ENCODE measurements at regions not wholly inside any gene's neighbourhood (a gene's known extent, or its start where the extent isn't known, plus 50 kb on each side); places are given as distances from the start of the nearest gene placed in this dataset.

DNA sequence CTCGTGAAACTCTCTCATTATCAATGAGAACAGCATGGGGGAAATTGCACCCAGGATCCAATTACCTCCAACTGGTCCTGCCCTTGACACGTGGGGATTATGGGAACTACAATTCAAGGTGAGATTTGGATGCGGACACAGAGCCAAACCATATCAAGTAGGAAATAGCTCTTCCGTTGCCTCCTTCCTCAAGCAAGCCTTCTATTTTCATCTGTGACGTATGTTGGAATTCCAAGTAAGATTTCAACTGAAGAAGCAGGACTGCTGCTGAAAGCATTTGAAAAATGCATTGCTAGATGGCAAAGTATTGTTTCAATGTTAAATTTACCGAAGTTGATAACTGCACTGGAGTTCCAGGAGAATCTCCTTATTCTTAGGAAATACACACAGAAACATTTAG lies 178.1 kb upstream of the GALNT17 start:
- in situ Hi-C loops (cut with MboI; ENCODE audit: low sequenced_read_pairs): no loop called here

DNA sequence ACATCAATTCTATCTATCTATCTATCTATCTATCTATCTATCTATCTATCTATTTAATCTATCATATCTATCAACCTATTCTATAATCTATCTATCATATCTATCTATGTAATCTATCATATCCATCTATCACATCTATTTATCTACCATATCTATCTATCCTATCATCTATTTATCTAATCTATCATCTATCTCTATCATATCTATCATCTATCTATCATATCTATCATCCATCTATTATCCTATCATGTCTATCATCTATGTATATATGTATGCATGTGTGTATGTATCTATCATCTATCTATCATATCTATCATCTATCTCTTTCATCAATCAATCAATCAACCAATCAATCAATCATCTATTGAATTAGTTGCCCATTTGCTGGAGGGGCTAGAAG lies 159.3 kb upstream of the GALNT17 start:
- in situ Hi-C loops (cut with MboI; ENCODE audit: low sequenced_read_pairs): no loop called here

DNA sequence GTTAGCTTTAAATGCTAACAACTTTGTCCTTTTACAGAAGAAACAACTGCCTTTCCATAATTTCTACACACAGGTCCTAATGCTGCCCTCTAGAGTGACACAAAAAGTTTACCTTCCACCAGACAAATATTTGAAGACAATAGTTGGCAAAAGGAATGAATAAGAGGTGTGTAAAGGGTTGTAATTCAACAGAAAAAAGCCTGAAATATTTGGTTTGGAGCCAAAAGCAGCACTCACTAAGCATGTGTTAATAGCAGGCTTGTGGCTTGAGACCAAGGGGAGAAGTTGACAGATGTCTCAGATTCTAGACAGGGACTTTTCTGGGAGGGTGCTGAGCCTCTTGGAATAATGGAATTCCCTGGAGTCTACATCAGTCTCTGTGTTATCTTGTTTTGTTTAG lies 156.2 kb upstream of the GALNT17 start:
- in situ Hi-C loops (cut with MboI; ENCODE audit: low sequenced_read_pairs): no loop called here

GRCh38 chr7:70986297-70986696 lies 145.6 kb upstream of the GALNT17 start:
- in situ Hi-C loops (cut with MboI; ENCODE audit: low sequenced_read_pairs): no loop called here

DNA sequence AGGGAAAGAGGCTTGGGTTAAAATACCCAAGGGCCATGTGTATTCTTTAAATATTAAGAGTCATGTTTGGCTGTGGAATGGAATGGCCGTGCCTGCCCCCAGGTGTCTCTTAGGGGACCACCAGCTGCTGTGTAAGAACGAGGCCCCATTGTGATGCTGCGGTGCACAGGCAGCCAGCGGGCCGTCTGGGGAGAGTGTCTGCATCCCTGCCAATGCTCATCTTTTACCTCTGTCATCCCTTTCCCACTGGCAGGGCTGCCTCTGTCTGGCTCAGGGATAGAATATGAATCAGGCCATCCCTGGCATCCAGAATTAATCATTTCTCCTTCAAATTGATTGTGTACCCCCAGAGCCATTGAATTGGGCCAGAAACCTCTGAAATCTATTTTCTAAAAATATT lies 137.8 kb upstream of the GALNT17 start:
- in situ Hi-C loops (cut with MboI; ENCODE audit: low sequenced_read_pairs): no loop called here

DNA sequence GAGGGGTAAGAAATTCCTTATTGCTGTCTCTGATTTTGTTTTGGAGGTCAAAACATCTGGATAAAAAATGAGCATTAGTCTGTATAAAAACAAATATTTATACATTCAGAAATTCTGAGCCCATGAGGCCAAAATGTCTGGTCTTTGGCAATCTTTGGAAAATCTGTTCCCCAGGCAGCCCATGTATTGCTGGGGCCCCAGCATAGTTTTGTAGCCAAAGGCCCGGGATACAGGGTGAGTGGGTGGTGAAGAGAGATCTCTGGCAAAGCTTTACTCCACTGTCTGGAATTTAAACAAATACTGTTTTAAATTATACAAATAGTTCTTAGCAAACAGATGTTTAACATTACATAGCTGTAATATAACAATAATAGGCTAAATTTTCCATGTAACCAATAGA lies 134.7 kb upstream of the GALNT17 start:
- in situ Hi-C loops (cut with MboI; ENCODE audit: low sequenced_read_pairs): no loop called here

DNA sequence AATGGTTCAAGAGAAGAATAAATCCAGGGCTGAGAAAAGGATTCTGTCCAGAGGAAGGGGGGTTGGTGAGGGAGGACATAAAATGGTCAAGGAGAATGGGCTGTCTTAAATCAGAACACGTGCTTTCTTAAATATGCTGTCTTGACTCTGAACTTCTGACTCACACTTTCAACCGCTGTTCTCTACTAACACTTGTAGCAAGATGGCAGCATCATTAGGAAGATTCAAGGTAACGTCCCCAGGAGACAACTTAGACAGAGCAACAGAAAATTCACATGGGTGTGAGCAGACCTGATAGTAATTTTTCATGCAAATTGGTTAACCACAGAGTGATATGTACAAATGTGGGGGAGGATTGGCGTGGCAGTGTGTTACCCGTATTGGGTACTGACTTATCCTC lies 126.8 kb upstream of the GALNT17 start:
- in situ Hi-C loops (cut with MboI; ENCODE audit: low sequenced_read_pairs): no loop called here

GRCh38 chr7:71009636-71010035 lies 122.3 kb upstream of the GALNT17 start:
- in situ Hi-C loops (cut with MboI; ENCODE audit: low sequenced_read_pairs): no loop called here

DNA sequence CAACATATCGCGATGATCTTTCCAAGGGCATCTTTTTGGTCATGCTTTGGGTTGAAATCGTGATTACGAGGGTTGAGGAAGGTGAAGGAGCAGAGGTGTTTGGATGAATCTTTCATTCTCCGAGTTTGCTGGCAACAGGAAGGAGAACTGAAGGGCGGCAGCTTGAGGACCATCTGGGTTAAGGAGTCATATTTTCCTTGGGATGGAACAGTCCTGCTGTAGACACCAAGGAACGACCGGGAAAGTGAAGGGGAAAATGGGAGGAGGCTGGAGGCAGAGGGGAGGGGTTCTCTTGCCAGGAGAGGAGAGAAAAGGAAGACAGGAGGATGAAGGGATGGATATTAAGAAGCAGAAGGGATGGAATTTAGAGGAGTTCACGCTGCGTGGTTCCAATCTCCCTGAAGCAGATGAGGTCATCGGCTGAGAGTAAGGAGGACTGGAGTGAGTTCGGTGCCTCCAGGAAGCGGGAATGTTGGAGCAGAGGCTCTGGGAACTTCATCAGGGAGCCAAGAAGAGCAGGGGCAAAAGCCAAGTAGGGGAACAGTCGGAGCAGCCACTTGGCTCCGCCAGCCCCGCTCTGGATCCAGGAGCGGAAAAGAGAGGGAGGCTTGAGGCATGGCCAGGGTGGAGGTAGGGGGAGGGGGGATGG lies 116.6 kb upstream of the GALNT17 start:
- in situ Hi-C loops (cut with MboI; ENCODE audit: low sequenced_read_pairs): no loop called here

DNA sequence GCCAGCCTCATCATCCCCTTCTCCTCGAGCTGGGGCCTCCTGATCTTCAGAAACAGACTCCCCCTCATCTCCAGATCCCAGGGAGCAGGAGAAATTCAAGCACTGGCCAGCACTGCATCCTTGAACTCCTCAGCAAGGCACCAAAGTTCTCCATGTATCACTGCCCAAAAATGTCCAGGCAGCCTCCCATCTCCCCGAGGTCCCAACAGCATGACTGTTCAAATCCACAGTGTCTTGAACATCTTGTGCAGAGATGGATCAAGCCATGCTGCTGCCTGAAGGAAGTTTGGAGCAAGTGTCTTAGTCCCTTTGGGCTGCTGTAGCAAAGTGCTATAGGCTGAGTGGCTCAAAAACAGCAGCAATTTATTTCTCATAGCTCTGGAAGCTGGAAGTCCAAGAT lies 115.5 kb upstream of the GALNT17 start:
- in situ Hi-C loops (cut with MboI; ENCODE audit: low sequenced_read_pairs): no loop called here

DNA sequence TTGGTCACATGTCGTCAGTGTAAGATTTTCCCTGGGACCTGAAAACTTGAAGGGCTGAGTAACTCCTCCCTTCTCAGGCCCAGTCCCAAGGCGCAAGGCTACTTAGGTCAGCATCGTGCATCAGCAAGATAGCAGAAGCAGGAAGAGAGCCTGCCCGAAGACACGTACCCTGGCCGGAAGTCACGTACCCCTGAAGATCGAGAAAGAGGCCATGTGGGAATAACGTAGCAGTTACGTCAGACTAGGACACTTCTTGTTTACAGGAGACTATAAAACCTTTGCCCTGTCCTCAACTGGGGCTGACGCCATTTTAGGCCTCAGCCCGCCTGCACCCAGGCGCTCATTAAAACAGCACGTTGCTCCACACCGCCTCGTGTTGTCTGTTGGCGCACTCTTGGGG lies 114.3 kb upstream of the GALNT17 start:
- in situ Hi-C loops (cut with MboI; ENCODE audit: low sequenced_read_pairs): no loop called here

DNA sequence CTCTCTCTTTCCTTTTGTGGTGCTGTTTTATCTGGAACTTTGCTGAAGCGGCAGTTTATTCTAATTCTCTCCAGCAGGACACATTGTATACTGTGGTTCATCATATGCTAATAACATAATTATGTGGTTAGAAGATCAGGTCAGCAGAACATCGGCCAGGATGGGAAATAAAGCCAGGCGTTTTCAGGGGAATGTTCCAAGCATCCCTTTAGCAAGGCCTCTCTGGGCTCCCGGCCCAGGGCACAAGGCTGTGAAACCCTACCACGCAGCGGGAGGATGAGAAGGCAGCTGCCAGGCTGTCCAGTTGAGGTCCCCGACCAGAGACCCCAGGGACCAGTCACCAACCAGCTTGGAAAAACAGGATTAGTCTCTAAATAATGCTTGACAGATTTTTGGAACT lies 112.2 kb upstream of the GALNT17 start:
- in situ Hi-C loops (cut with MboI; ENCODE audit: low sequenced_read_pairs): no loop called here

DNA sequence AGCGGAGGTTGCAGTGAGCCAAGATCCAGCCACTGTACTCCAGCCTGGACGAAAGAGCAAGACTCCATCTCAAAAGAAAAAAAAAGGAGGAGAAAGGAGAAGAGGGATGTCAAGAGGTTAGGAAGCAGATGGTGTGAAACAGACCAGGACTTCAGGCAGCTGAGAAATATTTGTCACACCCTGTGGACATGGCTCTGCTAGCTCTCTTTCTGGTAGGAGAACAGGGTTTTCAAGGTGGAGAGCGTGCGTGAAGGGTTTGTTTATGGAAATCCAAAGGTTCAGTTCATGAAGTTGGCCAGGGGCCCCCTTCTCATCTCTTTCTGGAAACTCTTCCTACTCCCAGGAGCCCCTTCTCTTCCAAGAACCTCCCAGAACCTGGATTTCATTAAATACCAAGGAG lies 110.8 kb upstream of the GALNT17 start:
- in situ Hi-C loops (cut with MboI; ENCODE audit: low sequenced_read_pairs): no loop called here

DNA sequence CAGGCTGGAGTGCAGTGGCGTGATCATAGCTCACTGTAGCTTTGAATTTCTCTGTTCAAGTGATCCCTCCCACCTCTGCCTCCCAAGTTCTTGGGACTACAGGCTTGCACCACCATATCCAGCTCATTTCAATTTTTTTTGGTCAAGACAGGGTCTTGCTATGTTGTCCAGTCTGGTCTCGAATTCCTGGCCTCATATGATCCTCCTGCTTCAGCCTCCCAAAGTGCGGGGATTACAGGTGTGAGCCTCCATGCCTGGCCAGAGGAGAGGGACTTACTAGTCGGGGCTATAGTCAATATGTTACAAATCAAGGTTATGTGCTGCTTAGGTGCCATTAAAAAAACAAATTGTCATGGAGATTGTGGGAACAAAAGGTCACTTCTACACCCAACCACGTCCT lies 105.3 kb upstream of the GALNT17 start:
- in situ Hi-C loops (cut with MboI; ENCODE audit: low sequenced_read_pairs): no loop called here

DNA sequence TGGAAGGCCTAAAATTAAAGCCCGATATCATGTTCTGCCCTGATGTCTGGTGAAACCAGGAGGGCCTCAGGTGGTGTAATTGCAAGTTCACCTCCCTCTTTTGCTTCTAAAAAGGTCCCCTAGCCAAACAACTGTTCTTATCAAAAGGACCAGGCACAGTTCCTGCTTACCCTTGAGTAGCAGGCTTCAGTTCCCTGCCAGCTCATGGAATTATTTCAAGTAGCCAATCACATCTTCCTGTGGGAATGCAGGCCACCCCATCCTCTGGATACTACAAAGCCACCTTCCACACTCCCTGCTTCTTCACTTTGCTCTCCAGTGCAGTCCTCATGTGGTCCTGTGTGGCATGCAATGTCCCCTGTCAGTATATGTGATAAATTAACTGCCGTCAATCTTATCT lies 97.7 kb upstream of the GALNT17 start:
- in situ Hi-C loops (cut with MboI; ENCODE audit: low sequenced_read_pairs): no loop called here

GRCh38 chr7:71042591-71042990 lies 89.4 kb upstream of the GALNT17 start:
- in situ Hi-C loops (cut with MboI; ENCODE audit: low sequenced_read_pairs): no loop called here

- in situ Hi-C loops (cut with MboI; ENCODE audit: low sequenced_read_pairs): no loop called here
Measured at GRCh38 chr7:71050492-71050891, 81.5 kb upstream of the GALNT17 start.

DNA sequence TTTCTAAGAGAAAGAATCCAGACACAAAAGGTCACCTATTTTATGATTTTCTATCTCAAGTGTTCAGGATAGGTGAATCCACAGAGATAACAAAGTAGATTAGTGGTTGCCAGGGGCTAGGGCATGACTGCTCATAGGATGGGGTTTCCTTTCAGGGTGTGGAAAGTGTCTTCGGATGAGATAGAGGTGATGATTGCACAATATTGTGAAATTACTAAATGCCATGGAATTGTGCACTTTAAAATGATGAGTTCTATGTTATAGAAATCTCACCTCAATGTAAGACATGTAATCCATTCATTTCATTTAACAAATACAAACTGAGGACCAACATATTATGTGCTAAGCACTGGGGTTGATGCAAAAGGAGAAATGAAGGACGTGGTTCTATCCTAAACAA lies 76.4 kb upstream of the GALNT17 start:
- in situ Hi-C loops (cut with MboI; ENCODE audit: low sequenced_read_pairs): no loop called here

DNA sequence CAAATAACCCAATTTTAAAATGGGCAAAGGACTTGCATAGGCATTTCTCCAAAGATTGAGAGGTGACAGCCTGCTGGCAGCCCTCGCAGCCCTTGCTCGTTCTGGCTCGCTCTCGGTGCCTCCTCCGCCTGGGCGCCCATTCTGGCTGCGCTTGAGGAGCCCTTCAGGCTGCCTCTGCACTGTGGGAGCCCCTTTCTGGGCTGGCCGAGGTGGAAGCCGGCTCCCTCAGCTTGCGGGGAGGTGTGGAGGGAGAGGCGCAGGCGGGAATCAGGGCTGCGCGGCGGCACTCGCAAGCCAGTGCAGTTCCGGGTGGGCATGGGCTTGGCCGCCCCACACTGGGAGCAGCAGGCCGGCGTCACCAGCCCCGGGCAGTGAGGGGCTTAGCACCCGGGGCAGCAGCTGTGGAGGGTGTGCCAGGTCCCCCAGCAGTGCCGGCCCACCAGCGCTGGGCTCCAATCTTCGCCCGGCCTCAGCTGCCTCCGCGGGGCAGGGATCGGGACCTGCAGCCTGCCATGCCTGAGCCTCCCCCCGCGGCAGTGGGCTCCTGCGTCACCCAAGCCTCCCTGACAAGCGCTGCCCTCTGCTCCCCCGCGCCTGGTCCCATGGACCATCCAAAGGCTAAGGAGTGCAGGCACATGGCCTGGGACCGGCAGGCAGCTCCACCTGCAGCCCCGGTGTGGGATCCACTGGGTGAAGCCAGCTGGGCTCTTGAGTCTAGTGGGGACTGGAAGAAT lies 54.0 kb upstream of the GALNT17 start:
- in situ Hi-C loops (cut with MboI; ENCODE audit: low sequenced_read_pairs): no loop called here

Data from HL-60/S4 treated with retinoic acid at 250 ng/mL for 4 days and 3 days (cell line).